Neural cell (in vitro differentiated cells): ENCODE measurements at regions not wholly inside any gene's neighbourhood (a gene's known extent, or its start where the extent isn't known, plus 50 kb on each side); places are given as distances from the start of the nearest gene placed in this dataset.

Source experiments
- H2AFZ ChIP-seq: fragments of 200-600, 300-800 bp; sonication (generic), shearing (Covaris generic); 2 replicates; pipeline ENCODE4 v1.6.0; 2014; ENCODE audit warnings: low read depth, mild to moderate bottlenecking, antibody characterized with exemption, low read length, moderate library complexity
- H3F3A ChIP-seq: fragments of 200-600 bp; shearing (Covaris generic); 2 replicates; pipeline ENCODE4 v1.6.1; 2016; ENCODE audit warnings: mild to moderate bottlenecking, moderate library complexity, mixed read lengths, antibody characterized with exemption, low read length; ENCODE audit not compliant: insufficient read depth, poor library complexity, severe bottlenecking
- H3K27ac ChIP-seq: fragments of 200-600, 300-800 bp; sonication (generic), shearing (Covaris generic); 2 replicates; pipeline ENCODE4 v1.5.1; 2014; ENCODE audit warnings: mild to moderate bottlenecking, low read length, moderate library complexity
- H3K27me3 ChIP-seq: fragments of 300-800, 200-600 bp; sonication (generic), shearing (Covaris generic); 2 replicates; pipeline ENCODE4 v1.6.0; 2014; ENCODE audit warnings: mild to moderate bottlenecking, low read depth, low read length, moderate library complexity; ENCODE audit not compliant: insufficient read depth
- H3K36me3 ChIP-seq: fragments of 300-800, 200-600 bp; sonication (generic), shearing (Covaris generic); 2 replicates; pipeline ENCODE4 v1.5.1; 2014; ENCODE audit warnings: mild to moderate bottlenecking, antibody characterized with exemption, low read length, moderate library complexity; ENCODE audit not compliant: insufficient read depth
- H3K4me2 ChIP-seq: fragments of 300-800, 200-600 bp; sonication (generic), shearing (Covaris generic); 2 replicates; pipeline ENCODE4 v1.6.0; 2014; ENCODE audit warnings: mild to moderate bottlenecking, low read length
- H3K4me3 ChIP-seq: fragments of 300-800, 200-600 bp; sonication (generic), shearing (Covaris generic); 2 replicates; pipeline ENCODE4 v1.5.1; 2014; ENCODE audit warnings: mild to moderate bottlenecking, low read length, moderate library complexity
- H3K79me2 ChIP-seq: fragments of 200-600 bp; shearing (Covaris generic); replicated peaks from 2 replicates; pipeline ENCODE4 v1.6.0; 2014; ENCODE audit warnings: mild to moderate bottlenecking, low read length, moderate library complexity; ENCODE audit not compliant: insufficient read depth
- H3K9ac ChIP-seq: fragments of 300-800, 200-600 bp; sonication (generic), shearing (Covaris generic); 2 replicates; pipeline ENCODE4 v1.6.1; 2016; ENCODE audit warnings: mild to moderate bottlenecking, low read length, mixed read lengths
- H3K9me2 ChIP-seq: fragments of 200-600 bp; shearing (Covaris generic); 2 replicates; pipeline ENCODE4 v1.6.1; 2016; ENCODE audit warnings: mild to moderate bottlenecking, low read length, mixed read lengths; ENCODE audit not compliant: insufficient read depth
- H3K9me3 ChIP-seq: fragments of 200-600, 300-800 bp; sonication (generic), shearing (Covaris generic); 2 replicates; pipeline ENCODE4 v1.6.1; 2016; ENCODE audit warnings: mild to moderate bottlenecking, mixed run types, low read length, moderate library complexity, mixed read lengths
- H4K20me1 ChIP-seq: fragments of 200-600 bp; shearing (Covaris generic); 2 replicates; pipeline ENCODE4 v1.6.1; 2016; ENCODE audit warnings: mild to moderate bottlenecking, mixed run types; ENCODE audit not compliant: insufficient read depth
- CTCF ChIP-seq: fragments of 450-650 bp; IDR thresholded peaks from 2 replicates; pipeline ENCODE4 v1.5.1; 2014; ENCODE audit warnings: antibody characterized with exemption, mild to moderate bottlenecking, moderate library complexity; ENCODE audit not compliant: poor library complexity, severe bottlenecking
- EP300 ChIP-seq: fragments of 450-650 bp; conservative IDR thresholded peaks from 2 replicates; pipeline ENCODE4 v1.6.1; 2014; ENCODE audit warnings: antibody characterized with exemption, mild to moderate bottlenecking, moderate library complexity; ENCODE audit not compliant: poor library complexity, severe bottlenecking
- EZH2 ChIP-seq: fragments of 200-600, 300-800 bp; shearing (Covaris generic), sonication (generic); IDR thresholded peaks from 2 replicates; pipeline ENCODE4 v1.6.1; 2014; ENCODE audit warnings: antibody characterized with exemption, low read length, borderline replicate concordance, mild to moderate bottlenecking; ENCODE audit not compliant: insufficient read depth, poor library complexity, severe bottlenecking
- MXI1 ChIP-seq: fragments of 450-650 bp; conservative IDR thresholded peaks from 2 replicates; pipeline ENCODE4 v1.6.1; 2014; ENCODE audit warnings: antibody characterized with exemption, mild to moderate bottlenecking; ENCODE audit not compliant: poor library complexity, severe bottlenecking
- POLR2AphosphoS5 ChIP-seq: IDR thresholded peaks from 2 replicates; pipeline ENCODE4 v1.6.1; 2012
- RAD21 ChIP-seq: fragments of 450-650 bp; conservative IDR thresholded peaks from 2 replicates; pipeline ENCODE4 v1.6.1; 2014; ENCODE audit warnings: antibody characterized with exemption, mild to moderate bottlenecking, moderate library complexity
- REST ChIP-seq: IDR thresholded peaks from 2 replicates; pipeline ENCODE4 v1.6.1; 2012; ENCODE audit warnings: borderline replicate concordance
- SMC3 ChIP-seq: fragments of 450-650 bp; conservative IDR thresholded peaks from 2 replicates; pipeline ENCODE4 v1.6.1; 2014; ENCODE audit warnings: antibody characterized with exemption, mild to moderate bottlenecking, moderate library complexity; ENCODE audit not compliant: poor library complexity
- TAF1 ChIP-seq: IDR thresholded peaks from 2 replicates; pipeline ENCODE4 v1.6.1; 2012; ENCODE audit warnings: low read depth

GRCh38 chr2:126219081-126219480 lies 436.9 kb upstream of the GYPC start:
- no peaks in the 10 kb centered on the region for H3K79me2 ChIP-seq
- no peak overlapping the region for H3K4me2 ChIP-seq
- H3K27me3 ChIP-seq = no peaks in the 10 kb centered on the region
- H3K9ac ChIP-seq = no peak overlapping the region
- no peaks in the 10 kb centered on the region for H3F3A ChIP-seq
- no peaks in the 10 kb centered on the region for H3K36me3 ChIP-seq
- H2AFZ ChIP-seq = no peak overlapping the region
- H3K9me2 ChIP-seq = no peaks in the 10 kb centered on the region
- no peaks in the 10 kb centered on the region for H3K9me3 ChIP-seq
- TF ChIP-seq TAF1 = no peak
- no peak for TF ChIP-seq MXI1
- no peak for TF ChIP-seq EZH2
- peak; percentile 19 for TF ChIP-seq RAD21
- peak; percentile 91 for TF ChIP-seq EP300
- TF ChIP-seq REST = no peak
- no peak for TF ChIP-seq CTCF
- peak; percentile 66 for TF ChIP-seq POLR2AphosphoS5
- TF ChIP-seq SMC3 = peak; percentile 24
- no peak overlapping the region for H3K4me3 ChIP-seq
- H3K27ac ChIP-seq = peak overlapping the region; percentile 34
- H4K20me1 ChIP-seq = no peaks in the 10 kb centered on the region

- Histone ChIP-seq H3K9ac (no peak overlapping the region), H3K27me3 (no peaks in the 10 kb centered on the region), H3F3A (no peaks in the 10 kb centered on the region), H3K9me2 (no peaks in the 10 kb centered on the region), H3K79me2 (no peaks in the 10 kb centered on the region), H3K9me3 (no peaks in the 10 kb centered on the region), H3K4me2 (no peak overlapping the region), H3K4me3 (no peak overlapping the region), H2AFZ (no peak overlapping the region), H3K27ac (no peak overlapping the region), H4K20me1 (no peaks in the 10 kb centered on the region), H3K36me3 (no peaks in the 10 kb centered on the region)
- TF ChIP-seq EP300 (no peak), TAF1 (no peak), MXI1 (no peak), REST (no peak), EZH2 (no peak), RAD21 (no peak), CTCF (no peak), POLR2AphosphoS5 (no peak), SMC3 (no peak)
Measured at GRCh38 chr2:126220331-126220730, 435.6 kb upstream of the GYPC start.
